HFF-Myc (cell line): ENCODE measurements at regions not wholly inside any gene's neighbourhood (a gene's known extent, or its start where the extent isn't known, plus 50 kb on each side); places are given as distances from the start of the nearest gene placed in this dataset.

Source experiments
- DNase-seq: peaks from one replicate; pipeline ENCODE4 v3.0.0-alpha.2; 2011; ENCODE audit warnings: low read depth; ENCODE audit errors: extremely low read depth
- H3K4me3 ChIP-seq: replicated peaks from 2 replicates; pipeline ENCODE4 v1.5.1; 2011; ENCODE audit warnings: low read depth, mild to moderate bottlenecking, control low read depth, low read length
- CTCF ChIP-seq: IDR thresholded peaks from 2 replicates; pipeline ENCODE4 v1.5.1; 2012; ENCODE audit warnings: mild to moderate bottlenecking, low read depth, low read length, control low read depth; ENCODE audit errors: missing control alignments

- DNase-seq, result no peak
- TF ChIP-seq CTCF, result no peak
- no peak overlapping the region for H3K4me3 ChIP-seq
Measured at GRCh38 chr7:85583131-85583953, 396.5 kb upstream of the SEMA3D start.

GRCh38 chr7:85573844-85574243, 387.0 kb upstream of the SEMA3D start:
- TF ChIP-seq CTCF, result no peak
- H3K4me3 ChIP-seq, result no peak overlapping the region
- DNase-seq, result no peak

- DNase-seq, result no peak
Measured at GRCh38 chr7:85573346-85573745, 386.5 kb upstream of the SEMA3D start.

GRCh38 chr7:85570898-85571297, 384.0 kb upstream of the SEMA3D start:
- DNase-seq, result no peak
- no peak overlapping the region for H3K4me3 ChIP-seq
- TF ChIP-seq CTCF, result no peak

More at GRCh38 chr7:85573346-85573745, 386.5 kb upstream of the SEMA3D start:
- no peak for TF ChIP-seq CTCF
- no peak overlapping the region for H3K4me3 ChIP-seq

GRCh38 chr7:85567983-85568382, 381.1 kb upstream of the SEMA3D start:
- DNase-seq, result no peak
- H3K4me3 ChIP-seq, result no peak overlapping the region
- no peak for TF ChIP-seq CTCF

- no peak for TF ChIP-seq CTCF
- no peak for DNase-seq
- no peak overlapping the region for H3K4me3 ChIP-seq
Measured at GRCh38 chr7:85566095-85566794, 379.4 kb upstream of the SEMA3D start.

- no peak for TF ChIP-seq CTCF
- DNase-seq, result no peak
- H3K4me3 ChIP-seq, result no peak overlapping the region
Measured at GRCh38 chr7:85565276-85565675, 378.4 kb upstream of the SEMA3D start.
